ENCODE measurements at regions not wholly inside any gene's neighbourhood (a gene's known extent, or its start where the extent isn't known, plus 50 kb on each side); places are given as distances from the start of the nearest gene placed in this dataset.
"Not testable (repeated sequence)": the region's sequence is repeated elsewhere in the genome, so short reads cannot be mapped to it uniquely, and the experiment has no call there.

GRCh38 chr7:67301667-67302066, 305.0 kb downstream of the TYW1 start:
- no peaks in the 10 kb centered on the region for H3K9me3 Mint-ChIP-seq
- H3K36me3 Mint-ChIP-seq: no peaks in the 10 kb centered on the region
- H3K27me3 Mint-ChIP-seq: no peaks in the 10 kb centered on the region
- peaks cover 33% of the 10 kb centered on the region for H3K4me1 Mint-ChIP-seq
- peak overlapping the region; percentile 94 for H3K4me3 Mint-ChIP-seq
- no peak overlapping the region for H3K27ac Mint-ChIP-seq

GRCh38 chr7:67302113-67303039, 305.7 kb downstream of the TYW1 start:
- no peaks in the 10 kb centered on the region for H3K27me3 Mint-ChIP-seq
- no peaks in the 10 kb centered on the region for H3K36me3 Mint-ChIP-seq
- H3K9me3 Mint-ChIP-seq: no peaks in the 10 kb centered on the region
- peak overlapping the region; percentile 98 for H3K27ac Mint-ChIP-seq
- peak overlapping the region; percentile 94 for H3K4me3 Mint-ChIP-seq
- peaks cover 33% of the 10 kb centered on the region for H3K4me1 Mint-ChIP-seq

- not testable (repeated sequence) for H3K36me3 Mint-ChIP-seq, H3K9me3 Mint-ChIP-seq, H3K27me3 Mint-ChIP-seq, H3K27ac Mint-ChIP-seq
- Mint-ChIP-seq H3K4me3 (peak overlapping the region; percentile 26), H3K4me1 (peaks cover 30% of the 10 kb centered on the region)
These were observed 308.2 kb downstream of the TYW1 start for GRCh38 chr7:67304846-67305245.

GRCh38 chr7:67306331-67306730, 309.7 kb downstream of the TYW1 start:
- H3K4me3 Mint-ChIP-seq: peak overlapping the region; percentile 7
- peaks cover 27% of the 10 kb centered on the region for H3K4me1 Mint-ChIP-seq
- H3K27ac Mint-ChIP-seq: no peak overlapping the region
- H3K36me3 Mint-ChIP-seq: peaks cover 11% of the 10 kb centered on the region
- H3K27me3 Mint-ChIP-seq: no peaks in the 10 kb centered on the region
- no peaks in the 10 kb centered on the region for H3K9me3 Mint-ChIP-seq

GRCh38 chr7:67309764-67310549, 313.3 kb downstream of the TYW1 start:
- Mint-ChIP-seq H3K27me3 (no peaks in the 10 kb centered on the region), H3K27ac (no peak overlapping the region), H3K9me3 (no peaks in the 10 kb centered on the region), H3K36me3 (peaks cover 20% of the 10 kb centered on the region), H3K4me1 (peaks cover 15% of the 10 kb centered on the region), H3K4me3 (no peak overlapping the region)

GRCh38 chr7:67311901-67312300, 315.3 kb downstream of the TYW1 start:
- H3K4me1 Mint-ChIP-seq: peaks cover 7% of the 10 kb centered on the region
- no peaks in the 10 kb centered on the region for H3K27me3 Mint-ChIP-seq
- no peak overlapping the region for H3K4me3 Mint-ChIP-seq
- H3K27ac Mint-ChIP-seq: no peak overlapping the region
- peaks cover 20% of the 10 kb centered on the region for H3K36me3 Mint-ChIP-seq
- no peaks in the 10 kb centered on the region for H3K9me3 Mint-ChIP-seq

- Mint-ChIP-seq H3K27ac (no peak overlapping the region), H3K4me3 (no peak overlapping the region), H3K36me3 (peaks cover 20% of the 10 kb centered on the region), H3K4me1 (peaks cover 7% of the 10 kb centered on the region), H3K9me3 (no peaks in the 10 kb centered on the region), H3K27me3 (no peaks in the 10 kb centered on the region)
These were observed 316.6 kb downstream of the TYW1 start for GRCh38 chr7:67313213-67313612.

- H3K4me3 Mint-ChIP-seq, H3K27ac Mint-ChIP-seq, H3K4me1 Mint-ChIP-seq, H3K9me3 Mint-ChIP-seq, H3K27me3 Mint-ChIP-seq: not testable (repeated sequence)
- H3K36me3 Mint-ChIP-seq: peaks cover 10% of the 10 kb centered on the region
These were observed 320.3 kb downstream of the TYW1 start for GRCh38 chr7:67316902-67317301.

GRCh38 chr7:67328257-67328656, 331.6 kb downstream of the TYW1 start:
- H3K4me1 Mint-ChIP-seq, H3K27me3 Mint-ChIP-seq, H3K9me3 Mint-ChIP-seq, H3K27ac Mint-ChIP-seq, H3K4me3 Mint-ChIP-seq, H3K36me3 Mint-ChIP-seq: not testable (repeated sequence)

GRCh38 chr7:67335165-67335564, 338.5 kb downstream of the TYW1 start:
- H3K9me3 Mint-ChIP-seq, H3K36me3 Mint-ChIP-seq, H3K4me3 Mint-ChIP-seq, H3K4me1 Mint-ChIP-seq, H3K27ac Mint-ChIP-seq, H3K27me3 Mint-ChIP-seq: not testable (repeated sequence)

- not testable (repeated sequence) for H3K27ac Mint-ChIP-seq, H3K27me3 Mint-ChIP-seq, H3K4me3 Mint-ChIP-seq, H3K4me1 Mint-ChIP-seq, H3K9me3 Mint-ChIP-seq, H3K36me3 Mint-ChIP-seq
These were observed 339.0 kb downstream of the TYW1 start for GRCh38 chr7:67335663-67336062.

- H3K36me3 Mint-ChIP-seq: peaks cover 13% of the 10 kb centered on the region
- not testable (repeated sequence) for H3K9me3 Mint-ChIP-seq, H3K27ac Mint-ChIP-seq, H3K27me3 Mint-ChIP-seq, H3K4me1 Mint-ChIP-seq, H3K4me3 Mint-ChIP-seq
These were observed 341.9 kb downstream of the TYW1 start for GRCh38 chr7:67338545-67338944.

GRCh38 chr7:67341153-67341768, 344.6 kb downstream of the TYW1 start:
- Mint-ChIP-seq H3K9me3 (no peaks in the 10 kb centered on the region), H3K27me3 (no peaks in the 10 kb centered on the region), H3K4me1 (no peaks in the 10 kb centered on the region), H3K27ac (no peak overlapping the region), H3K4me3 (no peak overlapping the region), H3K36me3 (peaks cover 23% of the 10 kb centered on the region)

- Mint-ChIP-seq H3K4me1 (no peaks in the 10 kb centered on the region), H3K27ac (no peak overlapping the region), H3K36me3 (peaks cover 23% of the 10 kb centered on the region), H3K9me3 (no peaks in the 10 kb centered on the region), H3K27me3 (no peaks in the 10 kb centered on the region), H3K4me3 (no peak overlapping the region)
These were observed 346.5 kb downstream of the TYW1 start for GRCh38 chr7:67343114-67343513.

- Mint-ChIP-seq H3K4me1 (no peaks in the 10 kb centered on the region), H3K9me3 (no peaks in the 10 kb centered on the region), H3K4me3 (no peak overlapping the region), H3K36me3 (peaks cover 23% of the 10 kb centered on the region), H3K27me3 (no peaks in the 10 kb centered on the region), H3K27ac (no peak overlapping the region)
These were observed 346.9 kb downstream of the TYW1 start for GRCh38 chr7:67343572-67343971.
